Left ventricle myocardium inferior (tissue), 1 donor: ENCODE measurements at regions not wholly inside any gene's neighbourhood (a gene's known extent, or its start where the extent isn't known, plus 50 kb on each side); places are given as distances from the start of the nearest gene placed in this dataset.

Experiments
- DNase-seq: peaks from one replicate; pipeline ENCODE4 v3.0.0-alpha.2; 2020
- H3K27ac ChIP-seq: fragments of 200-600 bp; replicated peaks from 2 replicates; pipeline ENCODE4 v1.8.0; 2021
- H3K27me3 ChIP-seq: fragments of 200-600 bp; 2 replicates; pipeline ENCODE4 v1.8.0; 2021; ENCODE audit warnings: low read depth
- H3K36me3 ChIP-seq: fragments of 200-600 bp; 2 replicates; pipeline ENCODE4 v1.8.0; 2021
- H3K4me1 ChIP-seq: fragments of 200-600 bp; 2 replicates; pipeline ENCODE4 v1.8.0; 2021
- H3K4me3 ChIP-seq: fragments of 200-600 bp; 2 replicates; pipeline ENCODE4 v1.8.0; 2021; ENCODE audit warnings: mild to moderate bottlenecking, moderate library complexity
- H3K9me3 ChIP-seq: fragments of 200-600 bp; replicated peaks from 2 replicates; pipeline ENCODE4 v1.8.0; 2021
- CTCF ChIP-seq: fragments of 200-600 bp; IDR thresholded peaks from 2 replicates; pipeline ENCODE4 v1.8.0; 2021; ENCODE audit warnings: antibody characterized with exemption, mild to moderate bottlenecking, borderline replicate concordance
- intact Hi-C: fragments of 100-400 bp; cut with micrococcal nuclease; formaldehyde crosslinking; loops from one replicate; pipeline ENCODE4 v1.11.0; 2022
- donor health status: DM: no; HTN: yes; CAD: no; lungs with severe emphysema.

DNA sequence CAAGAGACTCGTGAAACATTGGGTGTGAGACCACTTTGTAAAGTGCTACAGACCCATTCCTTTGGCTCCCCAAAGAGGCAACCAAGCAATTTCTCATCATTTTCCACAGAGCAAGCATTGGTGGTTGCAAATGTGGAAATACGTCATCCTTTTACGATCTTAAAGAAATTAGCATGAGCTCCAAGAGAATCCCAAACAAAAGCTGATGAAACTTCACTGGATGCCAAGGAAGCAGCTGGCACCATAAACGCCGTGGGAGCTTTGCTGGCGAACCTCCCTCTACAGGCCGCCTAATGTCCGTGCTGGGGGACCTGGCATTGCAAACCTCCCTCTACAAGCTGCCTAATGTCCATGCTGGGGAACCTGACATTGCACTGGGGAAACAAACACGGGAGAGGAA, 432.4 kb downstream of the ACTL7B start:
- no peak for TF ChIP-seq CTCF
- H3K9me3 ChIP-seq: peaks cover 7% of the 10 kb centered on the region
- H3K4me3 ChIP-seq: no peak overlapping the region
- DNase-seq: no peak
- H3K4me1 ChIP-seq: no peaks in the 10 kb centered on the region
- intact Hi-C loops: no loop called here
- H3K27me3 ChIP-seq: peaks cover 4% of the 10 kb centered on the region
- H3K27ac ChIP-seq: no peak overlapping the region
- no peaks in the 10 kb centered on the region for H3K36me3 ChIP-seq

DNA sequence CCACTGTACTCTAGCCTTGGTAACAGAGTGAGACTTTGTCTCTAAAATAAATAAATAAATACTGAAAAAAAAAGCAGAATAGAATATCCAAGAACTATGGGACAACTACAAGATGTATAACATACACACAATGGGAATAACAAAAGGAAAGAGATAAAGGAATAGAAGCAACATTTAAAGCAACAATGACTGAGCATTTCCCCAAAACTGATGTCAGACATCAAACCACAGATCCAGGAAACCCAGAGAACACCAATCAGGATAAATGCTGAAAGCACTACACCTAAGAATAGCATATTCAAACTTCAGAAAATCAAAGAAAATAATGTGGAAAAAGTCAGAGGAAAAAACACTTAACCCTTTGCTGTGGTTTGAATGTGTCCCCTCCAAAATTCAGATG, 436.4 kb downstream of the ACTL7B start:
- peaks cover 7% of the 10 kb centered on the region for H3K9me3 ChIP-seq
- no peaks in the 10 kb centered on the region for H3K4me1 ChIP-seq
- DNase-seq: no peak
- intact Hi-C loops: no loop called here
- H3K27me3 ChIP-seq: peaks cover 4% of the 10 kb centered on the region
- no peaks in the 10 kb centered on the region for H3K36me3 ChIP-seq
- no peak overlapping the region for H3K27ac ChIP-seq
- no peak for TF ChIP-seq CTCF
- no peak overlapping the region for H3K4me3 ChIP-seq

- no peak for DNase-seq
- H3K36me3 ChIP-seq: no peaks in the 10 kb centered on the region
- TF ChIP-seq CTCF: no peak
- H3K27me3 ChIP-seq: peaks cover 4% of the 10 kb centered on the region
- H3K9me3 ChIP-seq: peaks cover 7% of the 10 kb centered on the region
- no peak overlapping the region for H3K27ac ChIP-seq
- no peaks in the 10 kb centered on the region for H3K4me1 ChIP-seq
- no peak overlapping the region for H3K4me3 ChIP-seq
- intact Hi-C loops: no loop called here
Measured at GRCh38 chr9:108417726-108418125, 438.1 kb downstream of the ACTL7B start.

DNA sequence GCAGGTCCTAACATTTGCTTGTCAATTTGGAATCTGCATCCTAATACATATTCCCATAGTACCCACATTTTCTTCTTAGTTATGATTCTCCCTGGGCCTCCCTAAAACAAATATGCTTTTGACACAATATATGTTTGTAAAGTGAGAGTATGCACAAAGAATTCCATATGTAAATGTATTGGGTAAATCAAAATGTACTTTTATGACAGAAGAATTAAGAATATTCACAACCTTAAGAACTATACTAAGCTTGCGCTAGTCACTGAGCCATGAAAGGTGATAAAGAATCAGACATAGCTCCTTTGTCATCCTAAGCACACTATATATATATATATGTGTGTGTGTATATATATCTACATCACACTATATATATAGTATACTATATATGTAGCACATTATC, 438.5 kb downstream of the ACTL7B start:
- H3K4me1 ChIP-seq: no peaks in the 10 kb centered on the region
- TF ChIP-seq CTCF: no peak
- H3K36me3 ChIP-seq: no peaks in the 10 kb centered on the region
- DNase-seq: no peak
- H3K9me3 ChIP-seq: peaks cover 7% of the 10 kb centered on the region
- no peak overlapping the region for H3K4me3 ChIP-seq
- intact Hi-C loops: no loop called here
- H3K27me3 ChIP-seq: peaks cover 4% of the 10 kb centered on the region
- no peak overlapping the region for H3K27ac ChIP-seq

- Histone ChIP-seq H3K27ac (no peak overlapping the region), H3K27me3 (peaks cover 4% of the 10 kb centered on the region), H3K4me1 (no peaks in the 10 kb centered on the region), H3K4me3 (no peak overlapping the region), H3K36me3 (no peaks in the 10 kb centered on the region), H3K9me3 (peaks cover 7% of the 10 kb centered on the region)
- intact Hi-C loops: no loop called here
- no peak for TF ChIP-seq CTCF
- DNase-seq: no peak
Measured at GRCh38 chr9:108416324-108416723, 439.5 kb downstream of the ACTL7B start.

DNA sequence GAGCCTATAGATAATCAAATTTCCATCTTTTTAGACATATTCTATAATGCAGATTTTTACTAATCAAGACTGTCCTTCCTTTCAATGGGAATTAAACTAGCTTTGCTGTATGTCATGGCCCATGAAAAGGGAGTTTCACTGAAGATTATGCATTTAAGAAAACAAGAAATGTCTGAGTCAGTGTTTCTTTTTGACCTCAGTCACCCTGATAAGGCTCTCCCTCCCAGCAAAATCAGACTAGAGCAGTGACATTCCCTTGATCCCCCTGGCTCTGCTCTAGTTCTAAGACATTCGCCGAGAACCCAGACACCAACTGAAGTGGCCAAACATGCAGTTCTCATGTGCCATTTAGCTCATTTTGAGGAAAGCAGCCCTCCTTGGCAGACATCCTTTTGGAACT, 442.0 kb downstream of the ACTL7B start:
- Histone ChIP-seq H3K9me3 (no peaks in the 10 kb centered on the region), H3K36me3 (no peaks in the 10 kb centered on the region), H3K4me3 (no peak overlapping the region), H3K4me1 (no peaks in the 10 kb centered on the region), H3K27me3 (no peaks in the 10 kb centered on the region), H3K27ac (no peak overlapping the region)
- intact Hi-C loops: no loop called here
- no peak for DNase-seq
- no peak for TF ChIP-seq CTCF
